IMR-90 (cell line): ENCODE measurements at regions not wholly inside any gene's neighbourhood (a gene's known extent, or its start where the extent isn't known, plus 50 kb on each side); places are given as distances from the start of the nearest gene placed in this dataset.

Experiments
- ATAC-seq: fragments of 200-7000 bp; cut with Tn5 transposase; 2 replicates; pipeline ENCODE4 v1.9.1; 2020; ENCODE audit warnings: low read depth, mild to moderate bottlenecking, moderate library complexity
- BruUV-seq: library from RNA; stranded (reverse); fragments of 400-500 nt; replicated peaks from 2 replicates; lab custom pipeline; 2021; lab: Mats Ljungman, UMichigan
- CTCF ChIA-PET: fragments of 300-600 bp; formaldehyde crosslinking; extraction: SDS; loops from one replicate; lab custom pipeline; 2021; ENCODE audit warnings: antibody characterized with exemption; lab: Yijun Ruan, JAX
- POLR2A ChIA-PET: fragments of 300-600 bp; sonication (Branson Sonifier 250); formaldehyde crosslinking; loops from one replicate; lab custom pipeline; 2022; ENCODE audit warnings: antibody characterized with exemption; ENCODE audit not compliant: unreplicated experiment; lab: Charles Lee
- DNase-seq: peaks from one replicate; pipeline ENCODE4 v3.0.0; 2013
- H2AFZ ChIP-seq: replicated peaks from 2 replicates; pipeline ENCODE3; 2013; ENCODE audit warnings: low read length, mild to moderate bottlenecking; ENCODE audit not compliant: poor library complexity
- H2AK5ac ChIP-seq: 2 replicates; pipeline ENCODE4 v1.6.1; 2013; ENCODE audit warnings: low read depth, low read length, inconsistent platforms
- H2AK9ac ChIP-seq: replicated peaks from 2 replicates; pipeline ENCODE3; 2013; ENCODE audit warnings: mild to moderate bottlenecking, low read depth, low read length, moderate library complexity; ENCODE audit not compliant: poor library complexity
- H2BK120ac ChIP-seq: 2 replicates; pipeline ENCODE4 v1.6.1; 2013; ENCODE audit warnings: low read depth, low read length, inconsistent platforms
- H2BK15ac ChIP-seq: 3 replicates; pipeline ENCODE4 v1.6.1; 2013; ENCODE audit warnings: low read depth, low read length, inconsistent platforms
- H2BK20ac ChIP-seq: 2 replicates; pipeline ENCODE4 v1.6.1; 2013; ENCODE audit warnings: low read depth, mild to moderate bottlenecking, inconsistent platforms, low read length, moderate library complexity
- H2BK5ac ChIP-seq: 2 replicates; pipeline ENCODE4 v1.6.1; 2013; ENCODE audit warnings: mild to moderate bottlenecking, low read depth, low read length, inconsistent platforms; ENCODE audit not compliant: poor library complexity, severe bottlenecking
- H3K14ac ChIP-seq: replicated peaks from 2 replicates; pipeline ENCODE4 v1.6.1; 2013; ENCODE audit warnings: low read depth, low read length, inconsistent platforms
- H3K18ac ChIP-seq: 2 replicates; pipeline ENCODE4 v1.6.1; 2013; ENCODE audit warnings: low read depth, low read length, control low read depth
- H3K23ac ChIP-seq: 2 replicates; pipeline ENCODE4 v1.6.1; 2013; ENCODE audit warnings: low read depth, low read length, inconsistent platforms
- H3K27ac ChIP-seq: 2 replicates; pipeline ENCODE4 v1.5.1; 2013; ENCODE audit warnings: mild to moderate bottlenecking, control low read depth, low read length; ENCODE audit not compliant: insufficient read depth
- H3K27me3 ChIP-seq: 2 replicates; pipeline ENCODE4 v1.6.1; 2013; ENCODE audit warnings: low read length; ENCODE audit not compliant: control insufficient read depth, insufficient read depth
- H3K36me3 ChIP-seq: 2 replicates; pipeline ENCODE4 v1.6.1; 2013; ENCODE audit warnings: low read length, mixed read lengths; ENCODE audit not compliant: control insufficient read depth, insufficient read depth
- H3K4ac ChIP-seq: 2 replicates; pipeline ENCODE4 v1.6.1; 2013; ENCODE audit warnings: low read depth, low read length, inconsistent platforms
- H3K4me1 ChIP-seq: 2 replicates; pipeline ENCODE4 v1.6.1; 2013; ENCODE audit warnings: low read length, mixed read lengths; ENCODE audit not compliant: control insufficient read depth, insufficient read depth
- H3K4me2 ChIP-seq: 2 replicates; pipeline ENCODE4 v1.6.1; 2013; ENCODE audit warnings: low read depth, mild to moderate bottlenecking, control low read depth, low read length, moderate library complexity
- H3K4me3 ChIP-seq: 2 replicates; pipeline ENCODE4 v1.5.1; 2013; ENCODE audit warnings: low read depth, mild to moderate bottlenecking, control low read depth, low read length, moderate library complexity; ENCODE audit not compliant: insufficient read depth
- H3K56ac ChIP-seq: 2 replicates; pipeline ENCODE4 v1.6.1; 2013; ENCODE audit warnings: low read length, inconsistent platforms; ENCODE audit not compliant: insufficient read depth; ENCODE audit errors: extremely low read depth
- H3K79me1 ChIP-seq, 2 experiments: 2 replicates each; pipeline ENCODE4 v1.6.1; 2013; ENCODE audit warnings: low read length in 2 of 2, inconsistent platforms in 1 of 2, low read depth in 1 of 2
- H3K9ac ChIP-seq: 2 replicates; pipeline ENCODE4 v1.6.1; 2013; ENCODE audit warnings: low read depth, low read length, control low read depth
- H3K9me1 ChIP-seq: 2 replicates; pipeline ENCODE4 v1.6.1; 2013; ENCODE audit warnings: low read length, inconsistent platforms; ENCODE audit not compliant: insufficient read depth
- H3K9me3 ChIP-seq: 2 replicates; pipeline ENCODE4 v1.6.1; 2013; ENCODE audit warnings: low read length; ENCODE audit not compliant: control insufficient read depth, insufficient read depth
- H4K20me1 ChIP-seq: 2 replicates; pipeline ENCODE4 v1.6.1; 2013; ENCODE audit warnings: low read length, inconsistent platforms; ENCODE audit not compliant: insufficient read depth
- H4K5ac ChIP-seq: 2 replicates; pipeline ENCODE4 v1.6.1; 2013; ENCODE audit warnings: mild to moderate bottlenecking, low read depth, low read length, control low read depth
- H4K8ac ChIP-seq, 2 experiments: 2 replicates each; pipeline ENCODE4 v1.6.1; 2013; ENCODE audit warnings: low read depth in 2 of 2, low read length in 2 of 2, control low read depth in 1 of 2, inconsistent platforms in 1 of 2
- H4K91ac ChIP-seq: 2 replicates; pipeline ENCODE4 v1.6.1; 2013; ENCODE audit warnings: low read depth, low read length, inconsistent platforms; ENCODE audit not compliant: insufficient read depth
- NFE2L2 ChIP-seq: fragments of 150-350 bp; IDR thresholded peaks from 2 replicates; pipeline ENCODE4 v1.6.1; 2016; ENCODE audit warnings: low read depth, mild to moderate bottlenecking, low read length
- POLR2A ChIP-seq: IDR thresholded peaks from 2 replicates; pipeline ENCODE4 v1.6.1; 2012; ENCODE audit warnings: mild to moderate bottlenecking, low read depth, low read length
- RFX5 ChIP-seq: IDR thresholded peaks from 2 replicates; pipeline ENCODE4 v1.8.0; 2012; ENCODE audit warnings: low read depth, mild to moderate bottlenecking, low read length, moderate library complexity
- WGBS, 2 experiments: methylation state at CpG; one replicate each; pipeline versions ENCODE4 v1.1.5 to v1.1.7; 2013; ENCODE audit warnings: missing lambda C conversion rate in 2 of 2; ENCODE audit not compliant: insufficient read length in 1 of 2; ENCODE audit errors: extremely low coverage in 2 of 2; 5-methylcytosine and 5-hydroxymethylcytosine counted together
- dilution Hi-C: fragments of 300-500 bp; cut with HindIII; formaldehyde crosslinking; loops from one replicate; pipeline ENCODE4 v1.14.3; 2018; ENCODE audit warnings: low sequenced_read_pairs; ENCODE audit not compliant: unreplicated experiment
- in situ Hi-C: fragments of 300-500 bp; cut with MboI; formaldehyde crosslinking; loops from 3 replicates; pipeline ENCODE4 v1.14.3; 2019; ENCODE audit warnings: low sequenced_read_pairs, inconsistent platforms, mixed read lengths
- intact Hi-C: fragments of 100-400 bp; cut with micrococcal nuclease; formaldehyde crosslinking; loops from 2 replicates; pipeline ENCODE4 v1.10.0; 2022
- TF ChIP-seq, protein P1 (sequence below): fragments of 150-350 bp; IDR thresholded peaks from 2 replicates; pipeline ENCODE4 v1.6.1; 2017; ENCODE audit warnings: mild to moderate bottlenecking, antibody characterized with exemption, low read length, low read depth
- TF ChIP-seq, protein P2 (sequence below): fragments of 150-350 bp; IDR thresholded peaks from 2 replicates; pipeline ENCODE4 v1.6.1; 2016; ENCODE audit warnings: low read depth, mild to moderate bottlenecking, low read length, moderate library complexity, borderline replicate concordance

DNA sequence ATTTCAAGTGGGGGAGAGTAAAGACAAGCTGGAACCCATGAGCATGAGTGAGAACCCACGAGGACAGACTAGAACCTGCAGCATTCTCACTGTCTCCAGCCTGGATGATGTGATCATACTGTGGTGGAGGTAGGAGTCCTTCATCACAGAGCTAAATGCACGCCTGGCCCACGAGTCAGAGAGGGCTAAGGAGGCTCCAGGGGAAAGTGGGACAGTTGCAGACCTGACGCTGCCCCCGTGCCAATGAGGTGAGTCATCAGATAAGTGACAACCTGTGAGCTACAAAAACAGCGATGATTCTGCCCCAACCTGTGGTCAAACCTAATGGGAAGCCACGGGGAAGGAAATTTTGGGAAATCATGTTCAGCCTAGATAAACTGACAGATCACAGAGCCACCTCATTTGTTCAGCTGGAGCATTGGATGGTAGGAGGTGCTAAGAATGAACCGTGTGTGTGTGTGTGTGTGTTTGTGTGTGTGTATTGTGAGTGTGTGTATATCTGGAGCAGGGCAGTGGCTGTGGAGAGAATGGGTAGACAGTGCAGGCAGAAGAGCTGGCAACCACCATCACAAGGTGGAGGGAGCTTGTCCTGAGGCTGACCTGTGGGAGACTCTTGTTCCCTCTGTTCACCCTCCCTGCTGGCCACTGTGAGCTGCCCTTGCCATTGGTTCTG is 131.8 kb downstream of the UTP18 start:
- POLR2A ChIA-PET = interaction anchor here (0.6 kb wide), 1 partner anchor 704 kb away, joined by 3 read pairs; no protein-coding TSS in a partner anchor
- H3K79me1 ChIP-seq = no peaks in the 10 kb centered on the region
- no peak overlapping the region for H3K18ac ChIP-seq
- TF ChIP-seq, protein P1, sequence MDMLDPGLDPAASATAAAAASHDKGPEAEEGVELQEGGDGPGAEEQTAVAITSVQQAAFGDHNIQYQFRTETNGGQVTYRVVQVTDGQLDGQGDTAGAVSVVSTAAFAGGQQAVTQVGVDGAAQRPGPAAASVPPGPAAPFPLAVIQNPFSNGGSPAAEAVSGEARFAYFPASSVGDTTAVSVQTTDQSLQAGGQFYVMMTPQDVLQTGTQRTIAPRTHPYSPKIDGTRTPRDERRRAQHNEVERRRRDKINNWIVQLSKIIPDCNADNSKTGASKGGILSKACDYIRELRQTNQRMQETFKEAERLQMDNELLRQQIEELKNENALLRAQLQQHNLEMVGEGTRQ = no peak
- no peak for TF ChIP-seq POLR2A
- TF ChIP-seq, protein P2, sequence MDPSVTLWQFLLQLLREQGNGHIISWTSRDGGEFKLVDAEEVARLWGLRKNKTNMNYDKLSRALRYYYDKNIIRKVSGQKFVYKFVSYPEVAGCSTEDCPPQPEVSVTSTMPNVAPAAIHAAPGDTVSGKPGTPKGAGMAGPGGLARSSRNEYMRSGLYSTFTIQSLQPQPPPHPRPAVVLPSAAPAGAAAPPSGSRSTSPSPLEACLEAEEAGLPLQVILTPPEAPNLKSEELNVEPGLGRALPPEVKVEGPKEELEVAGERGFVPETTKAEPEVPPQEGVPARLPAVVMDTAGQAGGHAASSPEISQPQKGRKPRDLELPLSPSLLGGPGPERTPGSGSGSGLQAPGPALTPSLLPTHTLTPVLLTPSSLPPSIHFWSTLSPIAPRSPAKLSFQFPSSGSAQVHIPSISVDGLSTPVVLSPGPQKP = no peak
- TF ChIP-seq RFX5 = no peak
- no peak for TF ChIP-seq NFE2L2
- no peak overlapping the region for H2AFZ ChIP-seq
- no TSS peak for BruUV-seq
- DNase-seq (no peak), ATAC-seq (no peak)
- H3K9me3 ChIP-seq = no peaks in the 10 kb centered on the region; the same call in 1 of the 2 replicates
- no peak overlapping the region for H4K8ac ChIP-seq
- no peak overlapping the region for H2AK9ac ChIP-seq
- no peak overlapping the region for H3K23ac ChIP-seq
- H3K4me3 ChIP-seq = no peak overlapping the region
- H3K4me1 ChIP-seq = no peaks in the 10 kb centered on the region
- no peak overlapping the region for H2BK15ac ChIP-seq
- in situ Hi-C loops (no loop called here), dilution Hi-C loops (no loop called here), intact Hi-C loops (no loop called here)
- no peaks in the 10 kb centered on the region for H3K36me3 ChIP-seq
- H2AK5ac ChIP-seq = no peak overlapping the region
- no peaks in the 10 kb centered on the region for H4K20me1 ChIP-seq
- H2BK20ac ChIP-seq = no peak overlapping the region
- 53% methylated on average over 6 of the region's 8 CpGs; no CpG with 5 or more reads in 1 of the 2 experiments for WGBS, 2 experiments
- H4K91ac ChIP-seq = no peak overlapping the region
- no peak overlapping the region for H2BK5ac ChIP-seq
- H3K9ac ChIP-seq = no peak overlapping the region
- CTCF ChIA-PET = interaction anchor here (0.7 kb wide), 1 partner anchor 411 kb away, joined by 12 read pairs; no protein-coding TSS in a partner anchor
- H3K4me2 ChIP-seq = no peak overlapping the region
- H3K27ac ChIP-seq = no peak overlapping the region
- H3K27me3 ChIP-seq = no peaks in the 10 kb centered on the region
- H3K56ac ChIP-seq = no peak overlapping the region
- no peak overlapping the region for H2BK120ac ChIP-seq
- no peak overlapping the region for H4K5ac ChIP-seq
- no peak overlapping the region for H3K4ac ChIP-seq
- no peak overlapping the region for H3K14ac ChIP-seq
- no peaks in the 10 kb centered on the region for H3K9me1 ChIP-seq
